Spleen (tissue), 11 donors: ENCODE measurements at regions not wholly inside any gene's neighbourhood (a gene's known extent, or its start where the extent isn't known, plus 50 kb on each side); places are given as distances from the start of the nearest gene placed in this dataset.

Experiments used
- DNase-seq: peaks from one replicate; pipeline ENCODE4 v3.0.0-alpha.2; 2020
- H3K27ac ChIP-seq, 8 donors: fragments of 200-600 bp; sonication (generic) in 7 of 8; 1 replicate in 4 of 8; 2 replicates in 4 of 8; pipeline versions ENCODE4 v1.5.0 to v1.8.0; 2016 to 2021; ENCODE audit warnings: inconsistent platforms in 4 of 8, mild to moderate bottlenecking in 4 of 8, moderate library complexity in 1 of 8
- H3K27me3 ChIP-seq, 7 donors: fragments of 200-600 bp; sonication (generic) in 6 of 7; replicated peaks in 1 of 7; 1 replicate in 4 of 7; 2 replicates in 3 of 7; pipeline versions ENCODE4 v1.5.0 to v1.8.0; 2016 to 2021; ENCODE audit warnings: inconsistent platforms in 3 of 7, mild to moderate bottlenecking in 1 of 7
- H3K36me3 ChIP-seq, 6 donors: fragments of 200-600 bp; sonication (generic) in 5 of 6; 1 replicate in 4 of 6; 2 replicates in 2 of 6; pipeline versions ENCODE4 v1.5.0 to v1.8.0; 2016 to 2021; ENCODE audit warnings: inconsistent platforms in 2 of 6
- H3K4me1 ChIP-seq, 6 donors: fragments of 200-600 bp; sonication (generic) in 5 of 6; 1 replicate in 3 of 6; 2 replicates in 3 of 6; pipeline versions ENCODE4 v1.5.0 to v1.8.0; 2016 to 2021; ENCODE audit warnings: inconsistent platforms in 3 of 6
- H3K4me3 ChIP-seq, 8 donors: fragments of 200-600 bp; sonication (generic) in 7 of 8; 1 replicate in 4 of 8; 2 replicates in 4 of 8; pipeline versions ENCODE4 v1.5.0 to v1.8.0; 2016 to 2021; ENCODE audit warnings: inconsistent platforms in 4 of 8, mild to moderate bottlenecking in 4 of 8, moderate library complexity in 2 of 8
- H3K9me3 ChIP-seq, 8 donors: fragments of 200-600 bp; sonication (generic) in 7 of 8; 1 replicate in 4 of 8; 2 replicates in 4 of 8; pipeline versions ENCODE4 v1.5.0 to v1.8.0; 2016 to 2021; ENCODE audit warnings: inconsistent platforms in 4 of 8
- CTCF ChIP-seq, 11 experiments: fragments of 200-600 bp in 7 of 11; fragments of 450-650 bp in 4 of 11; sonication (generic) in 4 of 11; IDR thresholded peaks in 8 of 11; conservative IDR thresholded peaks in 3 of 11; 1 replicate in 7 of 11; 2 replicates in 4 of 11; pipeline versions ENCODE4 v1.4.0 to v1.8.0; 2016 to 2021; ENCODE audit warnings: antibody characterized with exemption in 11 of 11, inconsistent platforms in 4 of 11, mild to moderate bottlenecking in 1 of 11
- POLR2A ChIP-seq, 3 donors: fragments of 450-650 bp; IDR thresholded peaks; one replicate each; pipeline ENCODE4 v1.5.1; 2017; ENCODE audit warnings: antibody characterized with exemption in 3 of 3, mild to moderate bottlenecking in 1 of 3
- POLR2AphosphoS5 ChIP-seq, 3 donors: sonication (generic); formaldehyde crosslinking; IDR thresholded peaks; one replicate each; pipeline ENCODE4 v1.5.1; 2017; ENCODE audit warnings: antibody characterized with exemption in 3 of 3
- WGBS, 5 donors: extraction: QIAGEN DNeasy Blood & Tissue Kit in 3 of 5; methylation state at CpG; one replicate each; pipeline versions ENCODE4 v1.1.5 to v1.1.7; 2013 to 2018; 5-methylcytosine and 5-hydroxymethylcytosine counted together
- intact Hi-C: fragments of 100-400 bp; cut with DNase I; formaldehyde crosslinking; loops from one replicate; pipeline ENCODE4 v1.15.0; 2023; ENCODE audit warnings: low total_unique reads
- donor health status: healthy with polysubstance abuse.
- donor health status: DM: no; HTN: no; CAD: no; lungs with moderate emphysema.
- donor health status: DM: no; HTN: no; CAD: no.
- donor health status: Bipolar disorder and iron deficiency.
- donor health status: healthy.
- donor health status: DM: no; HTN: no; CAD: no.
- donor health status: DM: yes; HTN: yes; CAD: no.

GRCh38 chr5:44868541-44868940 lies 59.8 kb downstream of the MRPS30 start:
- H3K36me3 ChIP-seq: no peaks in the 10 kb centered on the region
- H3K27me3 ChIP-seq: no peaks in the 10 kb centered on the region
- WGBS, 5 donors: 53 to 67% (median 60%) methylated on average over 4 of the region's 4 CpGs
- intact Hi-C loops: no loop called here
- no peak overlapping the region for H3K4me3 ChIP-seq
- H3K9me3 ChIP-seq: no peaks in the 10 kb centered on the region
- no peak for DNase-seq
- H3K27ac ChIP-seq: no peak overlapping the region
- no peaks in the 10 kb centered on the region for H3K4me1 ChIP-seq
- no peak for TF ChIP-seq CTCF (IDR thresholded peaks at IDR 0.05 in 8 of 11, conservative IDR thresholded peaks at IDR 0.05 in 3 of 11)
- TF ChIP-seq POLR2A (IDR thresholded peaks at IDR 0.05): no peak
- no peak for TF ChIP-seq POLR2AphosphoS5 (IDR thresholded peaks at IDR 0.05)

GRCh38 chr5:44869928-44870327 lies 61.2 kb downstream of the MRPS30 start:
- intact Hi-C loops: no loop called here
- no peak overlapping the region for H3K27ac ChIP-seq
- H3K4me3 ChIP-seq: no peak overlapping the region
- H3K36me3 ChIP-seq: no peaks in the 10 kb centered on the region
- no peaks in the 10 kb centered on the region for H3K9me3 ChIP-seq
- 70 to 80% (median 80%) methylated on average over 2 of the region's 2 CpGs for WGBS, 5 donors
- TF ChIP-seq CTCF (IDR thresholded peaks at IDR 0.05 in 8 of 11, conservative IDR thresholded peaks at IDR 0.05 in 3 of 11) (no peak), POLR2AphosphoS5 (IDR thresholded peaks at IDR 0.05) (no peak), POLR2A (IDR thresholded peaks at IDR 0.05) (no peak)
- no peak for DNase-seq
- H3K4me1 ChIP-seq: no peaks in the 10 kb centered on the region
- no peaks in the 10 kb centered on the region for H3K27me3 ChIP-seq

DNA sequence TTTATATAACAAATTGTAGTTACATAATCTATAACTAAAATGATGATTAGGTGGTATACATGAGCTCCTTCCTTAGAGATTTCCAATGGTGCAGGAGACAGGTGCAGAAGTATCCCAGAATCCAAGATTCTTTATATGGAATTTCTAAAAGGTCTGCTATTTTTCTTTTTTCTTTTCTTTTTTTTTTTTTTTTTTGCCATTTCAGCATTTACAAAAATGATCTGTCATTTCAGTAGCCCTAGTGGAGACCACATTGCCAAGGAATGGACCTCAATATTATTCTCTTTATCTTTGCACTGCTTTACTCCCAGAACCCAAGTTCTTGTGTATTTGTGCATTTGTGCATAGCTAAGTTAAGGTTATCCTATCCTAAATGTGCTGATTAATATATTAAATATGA lies 61.7 kb downstream of the MRPS30 start:
- Histone ChIP-seq H3K27me3 (no peaks in the 10 kb centered on the region), H3K27ac (no peak overlapping the region), H3K4me1 (no peaks in the 10 kb centered on the region), H3K9me3 (no peaks in the 10 kb centered on the region), H3K36me3 (no peaks in the 10 kb centered on the region), H3K4me3 (no peak overlapping the region)
- intact Hi-C loops: no loop called here
- TF ChIP-seq CTCF (IDR thresholded peaks at IDR 0.05 in 8 of 11, conservative IDR thresholded peaks at IDR 0.05 in 3 of 11) (no peak), POLR2A (IDR thresholded peaks at IDR 0.05) (no peak), POLR2AphosphoS5 (IDR thresholded peaks at IDR 0.05) (no peak)
- DNase-seq: no peak

GRCh38 chr5:44871401-44871800 lies 62.7 kb downstream of the MRPS30 start:
- Histone ChIP-seq H3K27me3 (no peaks in the 10 kb centered on the region), H3K9me3 (no peaks in the 10 kb centered on the region), H3K4me1 (no peaks in the 10 kb centered on the region), H3K27ac (no peak overlapping the region), H3K4me3 (no peak overlapping the region), H3K36me3 (no peaks in the 10 kb centered on the region)
- WGBS, 5 donors: 58 to 80% (median 72%) methylated on average over 2 of the region's 2 CpGs
- intact Hi-C loops: no loop called here
- DNase-seq: no peak
- TF ChIP-seq CTCF (IDR thresholded peaks at IDR 0.05 in 8 of 11, conservative IDR thresholded peaks at IDR 0.05 in 3 of 11) (no peak), POLR2AphosphoS5 (IDR thresholded peaks at IDR 0.05) (no peak), POLR2A (IDR thresholded peaks at IDR 0.05) (no peak)
